ENCODE measurements at regions not wholly inside any gene's neighbourhood (a gene's known extent, or its start where the extent isn't known, plus 50 kb on each side); places are given as distances from the start of the nearest gene placed in this dataset.

DNA sequence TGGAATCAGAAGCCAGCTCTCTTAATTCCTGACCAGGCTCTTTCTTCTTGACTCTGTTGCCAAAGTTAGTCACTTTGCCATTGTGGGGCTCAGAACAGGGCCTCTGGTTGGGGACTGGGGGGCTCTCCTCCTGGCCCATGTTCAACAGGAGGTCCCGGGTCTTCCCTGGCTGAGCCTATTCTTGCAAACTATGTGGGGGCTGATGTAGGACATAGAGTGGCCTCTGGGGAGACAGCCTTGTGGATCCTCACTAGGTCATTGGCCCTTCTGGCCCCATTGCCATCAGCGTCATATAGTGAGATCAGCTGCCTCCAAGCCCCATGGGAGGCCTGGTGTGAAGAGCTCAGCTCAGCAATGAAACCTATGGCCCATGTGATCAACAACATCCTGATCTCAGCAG lies 77.6 kb upstream of the LEP start:
- TF ChIP-seq POLR2A (IDR thresholded peaks at IDR 0.05): no peak
- TF ChIP-seq, protein P1, sequence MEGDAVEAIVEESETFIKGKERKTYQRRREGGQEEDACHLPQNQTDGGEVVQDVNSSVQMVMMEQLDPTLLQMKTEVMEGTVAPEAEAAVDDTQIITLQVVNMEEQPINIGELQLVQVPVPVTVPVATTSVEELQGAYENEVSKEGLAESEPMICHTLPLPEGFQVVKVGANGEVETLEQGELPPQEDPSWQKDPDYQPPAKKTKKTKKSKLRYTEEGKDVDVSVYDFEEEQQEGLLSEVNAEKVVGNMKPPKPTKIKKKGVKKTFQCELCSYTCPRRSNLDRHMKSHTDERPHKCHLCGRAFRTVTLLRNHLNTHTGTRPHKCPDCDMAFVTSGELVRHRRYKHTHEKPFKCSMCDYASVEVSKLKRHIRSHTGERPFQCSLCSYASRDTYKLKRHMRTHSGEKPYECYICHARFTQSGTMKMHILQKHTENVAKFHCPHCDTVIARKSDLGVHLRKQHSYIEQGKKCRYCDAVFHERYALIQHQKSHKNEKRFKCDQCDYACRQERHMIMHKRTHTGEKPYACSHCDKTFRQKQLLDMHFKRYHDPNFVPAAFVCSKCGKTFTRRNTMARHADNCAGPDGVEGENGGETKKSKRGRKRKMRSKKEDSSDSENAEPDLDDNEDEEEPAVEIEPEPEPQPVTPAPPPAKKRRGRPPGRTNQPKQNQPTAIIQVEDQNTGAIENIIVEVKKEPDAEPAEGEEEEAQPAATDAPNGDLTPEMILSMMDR (IDR thresholded peaks at IDR 0.05): no peak
- TF ChIP-seq POLR2AphosphoS5 (IDR thresholded peaks at IDR 0.05): no peak
- no peak for TF ChIP-seq EP300 (IDR thresholded peaks at IDR 0.05)
